Keratinocyte (primary cell): ENCODE measurements at regions not wholly inside any gene's neighbourhood (a gene's known extent, or its start where the extent isn't known, plus 50 kb on each side); places are given as distances from the start of the nearest gene placed in this dataset.

ENCODE experiments used
- DNase-seq: peaks from one replicate; pipeline ENCODE4 v3.0.0-alpha.2; 2011; ENCODE audit warnings: low read depth, missing footprints, low spot score
- FAIRE-seq: peaks from 2 replicates; lab custom pipeline; 2011; peaks lifted over from hg19 to GRCh38; lab: Jason Lieb, UNC
- H2AFZ ChIP-seq: 2 replicates; pipeline ENCODE4 v1.6.0; 2012; ENCODE audit warnings: low read length, control low read depth, inconsistent platforms; ENCODE audit not compliant: control insufficient read depth
- H3K27ac ChIP-seq: 2 replicates; pipeline ENCODE4 v1.5.1; 2011; ENCODE audit warnings: low read length; ENCODE audit not compliant: control insufficient read depth, insufficient read depth
- H3K27me3 ChIP-seq: 3 replicates; pipeline ENCODE4 v1.6.0; 2011; ENCODE audit warnings: low read length; ENCODE audit not compliant: control insufficient read depth, insufficient read depth; ENCODE audit errors: extremely low read depth
- H3K36me3 ChIP-seq, 2 experiments: 2 replicates in 1 of 2; 3 replicates in 1 of 2; pipeline ENCODE4 v1.5.1; 2011; ENCODE audit warnings: low read length in 2 of 2, mild to moderate bottlenecking in 1 of 2; ENCODE audit not compliant: control insufficient read depth in 2 of 2, insufficient read depth in 2 of 2; ENCODE audit errors: extremely low read depth in 1 of 2
- H3K4me1 ChIP-seq: 3 replicates; pipeline ENCODE4 v1.5.1; 2011; ENCODE audit warnings: low read length; ENCODE audit not compliant: control insufficient read depth, insufficient read depth; ENCODE audit errors: extremely low read depth
- H3K4me2 ChIP-seq: 3 replicates; pipeline ENCODE4 v1.6.0; 2011; ENCODE audit warnings: low read depth, low read length; ENCODE audit not compliant: control insufficient read depth, insufficient read depth; ENCODE audit errors: extremely low read depth
- H3K4me3 ChIP-seq, 3 experiments: fragments of 200-600 bp in 1 of 3; sonication (generic) in 1 of 3; 2 replicates in 2 of 3; 3 replicates in 1 of 3; pipeline ENCODE4 v1.5.1; 2011 to 2016; ENCODE audit warnings: low read length in 3 of 3, mild to moderate bottlenecking in 3 of 3, control low read depth in 2 of 3, inconsistent platforms in 1 of 3, low read depth in 1 of 3, mixed read lengths in 1 of 3, mixed run types in 1 of 3, moderate library complexity in 1 of 3; ENCODE audit not compliant: control insufficient read depth in 2 of 3, insufficient read depth in 2 of 3; ENCODE audit errors: extremely low read depth in 1 of 3
- H3K79me2 ChIP-seq: 2 replicates; pipeline ENCODE4 v1.6.0; 2012; ENCODE audit warnings: low read length; ENCODE audit not compliant: control insufficient read depth, insufficient read depth
- H3K9ac ChIP-seq: 3 replicates; pipeline ENCODE4 v1.6.0; 2011; ENCODE audit warnings: low read length; ENCODE audit not compliant: control insufficient read depth, insufficient read depth; ENCODE audit errors: extremely low read depth
- H3K9me1 ChIP-seq: 3 replicates; pipeline ENCODE4 v1.6.0; 2011; ENCODE audit warnings: low read length; ENCODE audit not compliant: control insufficient read depth, insufficient read depth; ENCODE audit errors: extremely low read depth
- H3K9me3 ChIP-seq: 2 replicates; pipeline ENCODE4 v1.5.1; 2012; ENCODE audit warnings: low read depth, low read length; ENCODE audit not compliant: control insufficient read depth
- H4K20me1 ChIP-seq: 3 replicates; pipeline ENCODE4 v1.6.0; 2011; ENCODE audit warnings: low read length; ENCODE audit not compliant: control insufficient read depth, insufficient read depth; ENCODE audit errors: extremely low read depth
- EZH2 ChIP-seq: IDR thresholded peaks from one replicate; pipeline ENCODE4 v1.6.1; 2012; ENCODE audit warnings: inconsistent platforms, mild to moderate bottlenecking, low read length, moderate library complexity
- dilution Hi-C: fragments of 300-500 bp; cut with MboI; formaldehyde crosslinking; loops from one replicate; pipeline ENCODE4 v1.7.0; 2020; ENCODE audit warnings: low sequenced_read_pairs; ENCODE audit not compliant: extremely low pct_ligation_motif_present
- TF ChIP-seq, protein P1 (sequence below), 3 experiments: IDR thresholded peaks in 1 of 3; conservative IDR thresholded peaks in 1 of 3; optimal IDR thresholded peaks in 1 of 3; 2 replicates in 2 of 3; 3 replicates in 1 of 3; pipeline versions ENCODE3 to v1.5.1; 2011; ENCODE audit warnings: low read length in 3 of 3, mild to moderate bottlenecking in 3 of 3, moderate library complexity in 2 of 3, control low read depth in 1 of 3, inconsistent platforms in 1 of 3; ENCODE audit not compliant: insufficient read depth in 2 of 3; ENCODE audit errors: extremely low read depth in 1 of 3

DNA sequence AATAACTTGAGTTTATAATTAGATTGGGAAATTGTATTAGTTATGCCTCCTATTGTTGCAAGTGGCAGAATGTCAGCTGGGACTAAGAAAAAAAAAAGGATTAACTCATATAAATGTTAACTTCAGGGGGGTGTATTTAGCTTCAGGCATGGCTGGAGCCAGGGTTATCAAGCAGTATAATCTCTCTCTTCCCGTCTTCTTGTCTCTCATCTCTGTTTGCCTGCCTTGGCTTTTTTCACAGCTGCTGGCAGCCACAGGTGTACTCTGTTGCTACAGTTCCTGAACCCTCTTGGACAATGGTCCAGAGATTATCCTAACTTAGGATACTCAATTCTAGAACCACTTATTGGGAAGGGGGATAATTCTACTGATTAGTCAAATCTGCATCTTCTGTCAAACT, 370.7 kb upstream of the MEX3C start:
- Histone ChIP-seq H3K27me3 (no peaks in the 10 kb centered on the region), H3K4me3 (no peak overlapping the region), H3K4me2 (no peak overlapping the region), H3K79me2 (no peaks in the 10 kb centered on the region), H3K9me1 (no peaks in the 10 kb centered on the region), H3K27ac (no peak overlapping the region), H3K36me3 (no peaks in the 10 kb centered on the region), H3K9ac (no peak overlapping the region), H4K20me1 (no peaks in the 10 kb centered on the region), H3K4me1 (no peaks in the 10 kb centered on the region), H2AFZ (no peak overlapping the region), H3K9me3 (no peaks in the 10 kb centered on the region)
- TF ChIP-seq, protein P1, sequence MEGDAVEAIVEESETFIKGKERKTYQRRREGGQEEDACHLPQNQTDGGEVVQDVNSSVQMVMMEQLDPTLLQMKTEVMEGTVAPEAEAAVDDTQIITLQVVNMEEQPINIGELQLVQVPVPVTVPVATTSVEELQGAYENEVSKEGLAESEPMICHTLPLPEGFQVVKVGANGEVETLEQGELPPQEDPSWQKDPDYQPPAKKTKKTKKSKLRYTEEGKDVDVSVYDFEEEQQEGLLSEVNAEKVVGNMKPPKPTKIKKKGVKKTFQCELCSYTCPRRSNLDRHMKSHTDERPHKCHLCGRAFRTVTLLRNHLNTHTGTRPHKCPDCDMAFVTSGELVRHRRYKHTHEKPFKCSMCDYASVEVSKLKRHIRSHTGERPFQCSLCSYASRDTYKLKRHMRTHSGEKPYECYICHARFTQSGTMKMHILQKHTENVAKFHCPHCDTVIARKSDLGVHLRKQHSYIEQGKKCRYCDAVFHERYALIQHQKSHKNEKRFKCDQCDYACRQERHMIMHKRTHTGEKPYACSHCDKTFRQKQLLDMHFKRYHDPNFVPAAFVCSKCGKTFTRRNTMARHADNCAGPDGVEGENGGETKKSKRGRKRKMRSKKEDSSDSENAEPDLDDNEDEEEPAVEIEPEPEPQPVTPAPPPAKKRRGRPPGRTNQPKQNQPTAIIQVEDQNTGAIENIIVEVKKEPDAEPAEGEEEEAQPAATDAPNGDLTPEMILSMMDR (optimal IDR thresholded peaks at IDR 0.05 in 1 of 3, IDR thresholded peaks at IDR 0.05 in 1 of 3, conservative IDR thresholded peaks at IDR 0.05 in 1 of 3; ENCODE audit: extremely low read depth in 1 of 3, insufficient read depth in 2 of 3, low read length in 3 of 3) = no peak
- TF ChIP-seq EZH2 = no peak
- DNase-seq (no peak), FAIRE-seq (no peak)
- dilution Hi-C loops = no loop called here

DNA sequence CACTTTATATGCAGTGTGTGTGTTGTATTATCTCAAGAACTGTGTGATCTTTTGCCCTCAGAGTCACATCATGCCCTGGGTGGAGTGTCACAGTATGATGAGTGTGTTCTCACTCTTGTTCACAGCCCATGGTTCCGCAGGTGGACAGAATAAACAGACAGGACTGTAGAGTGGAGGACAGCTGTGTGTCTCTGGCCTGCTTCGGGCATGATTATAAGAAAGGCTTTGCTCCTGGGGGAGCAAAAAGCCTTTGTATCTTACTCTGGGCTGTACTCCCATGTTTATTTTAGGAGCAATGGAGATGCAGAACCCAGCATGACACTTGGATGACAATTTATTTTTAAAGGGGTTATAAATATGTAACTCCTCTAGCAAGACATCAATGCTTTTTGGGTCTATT, 371.7 kb upstream of the MEX3C start:
- H3K4me3 ChIP-seq = no peak overlapping the region
- H3K27ac ChIP-seq = no peak overlapping the region
- no peaks in the 10 kb centered on the region for H4K20me1 ChIP-seq
- H3K9ac ChIP-seq = no peak overlapping the region
- no peak for DNase-seq
- H3K9me3 ChIP-seq = no peaks in the 10 kb centered on the region
- no peaks in the 10 kb centered on the region for H3K27me3 ChIP-seq
- no peak for FAIRE-seq
- H3K9me1 ChIP-seq = no peaks in the 10 kb centered on the region
- no peak overlapping the region for H2AFZ ChIP-seq
- dilution Hi-C loops = no loop called here
- H3K4me2 ChIP-seq = no peak overlapping the region
- H3K36me3 ChIP-seq = no peaks in the 10 kb centered on the region
- no peaks in the 10 kb centered on the region for H3K4me1 ChIP-seq
- H3K79me2 ChIP-seq = no peaks in the 10 kb centered on the region
- no peak for TF ChIP-seq EZH2
- TF ChIP-seq, protein P1 (optimal IDR thresholded peaks at IDR 0.05 in 1 of 3, IDR thresholded peaks at IDR 0.05 in 1 of 3, conservative IDR thresholded peaks at IDR 0.05 in 1 of 3; ENCODE audit: extremely low read depth in 1 of 3, insufficient read depth in 2 of 3, low read length in 3 of 3) = no peak
